SK-N-SH (cell line): ENCODE measurements at regions not wholly inside any gene's neighbourhood (a gene's known extent, or its start where the extent isn't known, plus 50 kb on each side); places are given as distances from the start of the nearest gene placed in this dataset.

Experiments
- CTCF ChIA-PET: fragments of 300-600, 350-600 bp; formaldehyde crosslinking; extraction: SDS; loops from one replicate; lab custom pipeline; 2021; lab: Yijun Ruan, JAX
- POLR2A ChIA-PET: fragments of 350-600 bp; sonication (Branson Sonifier 250); formaldehyde crosslinking; extraction: SDS; loops from one replicate; lab custom pipeline; 2020; ENCODE audit warnings: antibody characterized with exemption, inconsistent platforms; lab: Yijun Ruan, JAX
- DNase-seq: peaks from one replicate; pipeline ENCODE4 v3.0.0; 2012
- H2AFZ ChIP-seq: fragments of 200-600 bp; sonication (generic); 2 replicates; pipeline ENCODE4 v1.8.1; 2016; ENCODE audit warnings: antibody characterized with exemption, mild to moderate bottlenecking, low read depth
- H3F3A ChIP-seq: fragments of 200-600 bp; sonication (generic); replicated peaks from 2 replicates; pipeline ENCODE3; 2016; ENCODE audit warnings: antibody characterized with exemption, mild to moderate bottlenecking; ENCODE audit not compliant: insufficient read depth
- H3K27ac ChIP-seq, 2 experiments: fragments of 200-500 bp in 1 of 2; fragments of 200-600 bp in 1 of 2; sonication (Bioruptor generic) in 1 of 2; sonication (generic), shearing (Covaris generic) in 1 of 2; 2 replicates each; pipeline versions ENCODE4 v1.5.1 to v1.6.1; 2014 to 2016; ENCODE audit warnings: low read depth in 2 of 2, inconsistent platforms in 1 of 2, low read length in 1 of 2, mild to moderate bottlenecking in 1 of 2, mixed read lengths in 1 of 2
- H3K27me3 ChIP-seq: fragments of 200-600 bp; sonication (generic), shearing (Covaris generic); 2 replicates; pipeline ENCODE4 v1.6.1; 2016; ENCODE audit warnings: mixed run types; ENCODE audit not compliant: insufficient read depth
- H3K36me3 ChIP-seq, 2 experiments: fragments of 200-500 bp in 1 of 2; fragments of 200-600 bp in 1 of 2; sonication (Bioruptor generic) in 1 of 2; sonication (generic) in 1 of 2; replicated peaks in 1 of 2; 2 replicates each; pipeline versions ENCODE3 to v1.5.1; 2014 to 2016; ENCODE audit warnings: low read length in 1 of 2, mild to moderate bottlenecking in 1 of 2; ENCODE audit not compliant: insufficient read depth in 2 of 2, control insufficient read depth in 1 of 2
- H3K4me1 ChIP-seq, 2 experiments: fragments of 200-500 bp in 1 of 2; fragments of 200-600 bp in 1 of 2; sonication (Bioruptor generic) in 1 of 2; sonication (generic), shearing (Covaris generic) in 1 of 2; 2 replicates each; pipeline versions ENCODE4 v1.5.1 to v1.6.1; 2014 to 2016; ENCODE audit warnings: low read depth in 1 of 2, low read length in 1 of 2, mixed run types in 1 of 2; ENCODE audit not compliant: insufficient read depth in 2 of 2, control insufficient read depth in 1 of 2
- H3K4me2 ChIP-seq: fragments of 200-600 bp; sonication (generic), shearing (Covaris generic); 2 replicates; pipeline ENCODE4 v1.6.1; 2017; ENCODE audit warnings: mixed run types
- H3K4me3 ChIP-seq, 2 experiments: fragments of 200-500 bp in 1 of 2; fragments of 200-600 bp in 1 of 2; sonication (Bioruptor generic) in 1 of 2; sonication (generic), shearing (Covaris generic) in 1 of 2; 2 replicates each; pipeline versions ENCODE4 v1.5.1 to v1.8.1; 2014 to 2016; ENCODE audit warnings: low read depth in 2 of 2, inconsistent platforms in 1 of 2, low read length in 1 of 2, mild to moderate bottlenecking in 1 of 2, mixed read lengths in 1 of 2, moderate library complexity in 1 of 2
- H3K79me2 ChIP-seq: fragments of 200-600 bp; sonication (generic); 2 replicates; pipeline ENCODE4 v1.8.1; 2017; ENCODE audit warnings: mild to moderate bottlenecking; ENCODE audit not compliant: insufficient read depth
- H3K9ac ChIP-seq: fragments of 200-600 bp; sonication (generic); 2 replicates; pipeline ENCODE4 v1.6.1; 2017; ENCODE audit warnings: mixed run types
- H3K9me2 ChIP-seq: fragments of 200-600 bp; sonication (generic); 2 replicates; pipeline ENCODE4 v1.6.1; 2017; ENCODE audit warnings: mixed run types
- H3K9me3 ChIP-seq: fragments of 200-600 bp; sonication (generic); 2 replicates; pipeline ENCODE4 v1.6.1; 2017; ENCODE audit warnings: mixed run types, mild to moderate bottlenecking, moderate library complexity
- H4K20me1 ChIP-seq: fragments of 200-600 bp; sonication (generic); 2 replicates; pipeline ENCODE4 v1.6.1; 2017; ENCODE audit warnings: mild to moderate bottlenecking, mixed run types; ENCODE audit not compliant: insufficient read depth
- CHD2 ChIP-seq: fragments of 150-350 bp; IDR thresholded peaks from 2 replicates; pipeline ENCODE4 v1.6.1; 2018; ENCODE audit warnings: low read length; ENCODE audit not compliant: partially characterized antibody
- EZH2phosphoT487 ChIP-seq: fragments of 200-600 bp; sonication (generic); IDR thresholded peaks from 2 replicates; pipeline ENCODE4 v1.6.1; 2017; ENCODE audit warnings: low read depth, mixed run types, mild to moderate bottlenecking, antibody characterized with exemption, moderate library complexity, borderline replicate concordance
- FOSL2 ChIP-seq: IDR thresholded peaks from 2 replicates; pipeline ENCODE4 v1.4.0; 2012; ENCODE audit warnings: low read depth, mild to moderate bottlenecking, moderate library complexity, borderline replicate concordance
- FOXJ3 ChIP-seq: sonication (generic); formaldehyde crosslinking; IDR thresholded peaks from 2 replicates; pipeline ENCODE4 v1.5.1; 2020; ENCODE audit warnings: mild to moderate bottlenecking, missing genetic modification reagents
- GABPA ChIP-seq: IDR thresholded peaks from 2 replicates; pipeline ENCODE4 v1.4.0; 2012; ENCODE audit warnings: low read depth, mild to moderate bottlenecking
- GATA2 ChIP-seq: sonication (generic); formaldehyde crosslinking; IDR thresholded peaks from 2 replicates; pipeline ENCODE4 v1.5.0; 2020; ENCODE audit warnings: mild to moderate bottlenecking, missing genetic modification reagents
- JUND ChIP-seq: IDR thresholded peaks from 2 replicates; pipeline ENCODE4 v1.4.0; 2012
- MEF2A ChIP-seq: IDR thresholded peaks from 2 replicates; pipeline ENCODE4 v1.4.0; 2012; ENCODE audit warnings: low read depth, borderline replicate concordance
- NFIC ChIP-seq: IDR thresholded peaks from 2 replicates; pipeline ENCODE4 v1.4.0; 2012; ENCODE audit warnings: borderline replicate concordance
- RCOR1 ChIP-seq: fragments of 150-350 bp; IDR thresholded peaks from 2 replicates; pipeline ENCODE4 v1.6.1; 2017; ENCODE audit warnings: antibody characterized with exemption, low read length
- RFX5 ChIP-seq: IDR thresholded peaks from 2 replicates; pipeline ENCODE4 v1.6.1; 2012; ENCODE audit warnings: mild to moderate bottlenecking, improper control_type of control experiment, low read length
- RXRA ChIP-seq: IDR thresholded peaks from 2 replicates; pipeline ENCODE4 v1.4.0; 2012; ENCODE audit warnings: low read depth, mild to moderate bottlenecking, borderline replicate concordance
- SIN3A ChIP-seq: IDR thresholded peaks from 2 replicates; pipeline ENCODE4 v1.6.1; 2012; ENCODE audit warnings: low read depth, mild to moderate bottlenecking, low read length, moderate library complexity, borderline replicate concordance
- TCF12 ChIP-seq: IDR thresholded peaks from 2 replicates; pipeline ENCODE4 v1.4.0; 2012
- TEAD4 ChIP-seq: IDR thresholded peaks from 2 replicates; pipeline ENCODE4 v1.4.0; 2012; ENCODE audit warnings: mild to moderate bottlenecking, borderline replicate concordance; ENCODE audit not compliant: insufficient read depth
- WGBS: methylation state at CpG from one replicate; pipeline ENCODE4 v1.1.6; 2017; ENCODE audit warnings: low lambda C conversion rate; 5-methylcytosine and 5-hydroxymethylcytosine counted together
- TF ChIP-seq, protein P1 (sequence below): IDR thresholded peaks from 2 replicates; pipeline ENCODE4 v1.4.0; 2012; ENCODE audit warnings: low read depth, borderline replicate concordance
- TF ChIP-seq, protein P2 (sequence below): fragments of 150-350 bp; IDR thresholded peaks from 2 replicates; pipeline ENCODE4 v1.6.1; 2016; ENCODE audit warnings: mild to moderate bottlenecking, low read depth, low read length
- TF ChIP-seq, protein P3 (sequence below): fragments of 150-350 bp; IDR thresholded peaks from 2 replicates; pipeline ENCODE4 v1.6.1; 2017; ENCODE audit warnings: antibody characterized with exemption, low read length, low read depth, borderline replicate concordance
- TF ChIP-seq, protein P4 (sequence below): IDR thresholded peaks from 2 replicates; pipeline ENCODE4 v1.4.0; 2012; ENCODE audit warnings: low read depth

DNA sequence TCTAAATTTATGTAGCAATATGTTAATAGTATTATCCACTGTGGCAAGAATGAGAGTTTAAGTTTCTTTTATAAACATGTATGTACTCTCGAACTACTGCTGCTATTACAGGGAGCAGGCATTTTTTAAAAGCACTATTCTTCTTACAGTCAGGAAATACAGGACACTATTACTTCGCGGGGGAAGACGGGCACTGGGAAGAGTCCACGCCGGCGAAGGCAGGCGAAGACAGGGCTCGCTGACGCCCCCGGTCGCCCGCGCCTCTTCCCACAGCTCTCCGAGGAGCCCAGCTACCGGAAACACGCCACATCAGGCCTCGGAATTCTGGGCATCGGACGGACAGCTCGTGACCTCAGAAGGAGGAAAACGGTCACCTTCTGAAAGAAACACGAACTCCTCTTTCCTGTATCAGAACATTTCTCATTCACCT lies 90.2 kb downstream of the FAM161A start (continued):
- no peak for TF ChIP-seq FOSL2
- TF ChIP-seq, protein P1, sequence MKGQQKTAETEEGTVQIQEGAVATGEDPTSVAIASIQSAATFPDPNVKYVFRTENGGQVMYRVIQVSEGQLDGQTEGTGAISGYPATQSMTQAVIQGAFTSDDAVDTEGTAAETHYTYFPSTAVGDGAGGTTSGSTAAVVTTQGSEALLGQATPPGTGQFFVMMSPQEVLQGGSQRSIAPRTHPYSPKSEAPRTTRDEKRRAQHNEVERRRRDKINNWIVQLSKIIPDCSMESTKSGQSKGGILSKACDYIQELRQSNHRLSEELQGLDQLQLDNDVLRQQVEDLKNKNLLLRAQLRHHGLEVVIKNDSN: 0 out of 2 replicates have a peak, but pooled peaks have one; percentile 46
- no peak for TF ChIP-seq FOXJ3 (CRISPR knock-in tag)
- no peak for TF ChIP-seq SIN3A
- TF ChIP-seq NFIC: no peak
- no peak for TF ChIP-seq JUND
- TF ChIP-seq RFX5: no peak
- peak; percentile 65 for TF ChIP-seq GABPA
- TF ChIP-seq TEAD4: no peak
- no peak for TF ChIP-seq MEF2A
- no peak for TF ChIP-seq CHD2
- TF ChIP-seq, all 33 proteins: peak for 8

DNA sequence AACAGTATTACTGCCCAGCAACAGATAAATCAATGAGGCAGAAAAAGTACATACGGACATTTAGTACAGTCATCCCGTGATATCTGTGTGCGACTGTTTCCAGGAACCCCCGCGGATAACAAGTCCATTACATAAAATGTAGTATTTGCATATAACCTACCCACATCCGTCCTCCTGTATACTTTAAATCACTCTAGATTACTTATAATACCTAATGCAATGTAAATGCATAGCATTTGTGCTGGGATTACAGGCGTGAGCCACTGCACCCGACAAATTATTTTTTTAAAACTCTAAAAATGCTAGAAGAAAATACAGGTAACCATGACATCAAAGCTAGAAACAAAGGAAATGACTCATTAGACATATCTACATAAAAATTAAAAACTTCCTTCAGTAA lies 91.6 kb downstream of the FAM161A start:
- H3K36me3 ChIP-seq: no peaks in the 10 kb centered on the region
- H3K9me2 ChIP-seq: no peaks in the 10 kb centered on the region
- peaks cover 0 to 5% of the 10 kb centered on the region in 2 experiments; a peak in 2 of 4 replicates for H3K4me1 ChIP-seq
- H4K20me1 ChIP-seq: no peaks in the 10 kb centered on the region
- H3K4me2 ChIP-seq: no peak overlapping the region
- POLR2A ChIA-PET: no interaction called here
- no peaks in the 10 kb centered on the region; the same call in 1 of the 2 replicates for H3K9me3 ChIP-seq
- no peak overlapping the region for H3K9ac ChIP-seq
- TF ChIP-seq EZH2phosphoT487: no peak
- TF ChIP-seq MEF2A: no peak
- no peak for TF ChIP-seq RXRA
- no peak for TF ChIP-seq SIN3A
- no peak for TF ChIP-seq TEAD4
- TF ChIP-seq CHD2: no peak
- TF ChIP-seq, protein P2, sequence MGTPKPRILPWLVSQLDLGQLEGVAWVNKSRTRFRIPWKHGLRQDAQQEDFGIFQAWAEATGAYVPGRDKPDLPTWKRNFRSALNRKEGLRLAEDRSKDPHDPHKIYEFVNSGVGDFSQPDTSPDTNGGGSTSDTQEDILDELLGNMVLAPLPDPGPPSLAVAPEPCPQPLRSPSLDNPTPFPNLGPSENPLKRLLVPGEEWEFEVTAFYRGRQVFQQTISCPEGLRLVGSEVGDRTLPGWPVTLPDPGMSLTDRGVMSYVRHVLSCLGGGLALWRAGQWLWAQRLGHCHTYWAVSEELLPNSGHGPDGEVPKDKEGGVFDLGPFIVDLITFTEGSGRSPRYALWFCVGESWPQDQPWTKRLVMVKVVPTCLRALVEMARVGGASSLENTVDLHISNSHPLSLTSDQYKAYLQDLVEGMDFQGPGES: no peak
- TF ChIP-seq TCF12: no peak
- no peak for TF ChIP-seq RCOR1
- no peak for TF ChIP-seq GATA2 (CRISPR knock-in tag)
- TF ChIP-seq, protein P1: no peak
- TF ChIP-seq RFX5: no peak
- TF ChIP-seq, protein P3, sequence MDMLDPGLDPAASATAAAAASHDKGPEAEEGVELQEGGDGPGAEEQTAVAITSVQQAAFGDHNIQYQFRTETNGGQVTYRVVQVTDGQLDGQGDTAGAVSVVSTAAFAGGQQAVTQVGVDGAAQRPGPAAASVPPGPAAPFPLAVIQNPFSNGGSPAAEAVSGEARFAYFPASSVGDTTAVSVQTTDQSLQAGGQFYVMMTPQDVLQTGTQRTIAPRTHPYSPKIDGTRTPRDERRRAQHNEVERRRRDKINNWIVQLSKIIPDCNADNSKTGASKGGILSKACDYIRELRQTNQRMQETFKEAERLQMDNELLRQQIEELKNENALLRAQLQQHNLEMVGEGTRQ: no peak
- TF ChIP-seq, protein P4, sequence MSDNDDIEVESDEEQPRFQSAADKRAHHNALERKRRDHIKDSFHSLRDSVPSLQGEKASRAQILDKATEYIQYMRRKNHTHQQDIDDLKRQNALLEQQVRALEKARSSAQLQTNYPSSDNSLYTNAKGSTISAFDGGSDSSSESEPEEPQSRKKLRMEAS: no peak
- TF ChIP-seq, all 33 proteins: peak for 0
- 98% methylated on average over 8 of the region's 8 CpGs for WGBS
- H3K4me3 ChIP-seq: no peak overlapping the region
- H3K27me3 ChIP-seq: no peaks in the 10 kb centered on the region
- DNase-seq: no peak
- no peak overlapping the region for H2AFZ ChIP-seq
- H3K79me2 ChIP-seq: peaks cover 14% of the 10 kb centered on the region
- CTCF ChIA-PET: no interaction called here
- H3F3A ChIP-seq: peaks cover 39% of the 10 kb centered on the region
- no peak overlapping the region; a peak in 1 of 4 replicates for H3K27ac ChIP-seq
